Ovary (tissue), 7 donors: ENCODE measurements at regions not wholly inside any gene's neighbourhood (a gene's known extent, or its start where the extent isn't known, plus 50 kb on each side); places are given as distances from the start of the nearest gene placed in this dataset.

Experiments used
- DNase-seq, 5 donors: peaks; one replicate each; pipeline ENCODE4 v3.0.0-alpha.2; 2019 to 2020
- H3K27ac ChIP-seq, 2 donors: fragments of 200-600 bp; one replicate each; pipeline versions ENCODE4 v1.5.1 to v1.8.0; 2019 to 2022
- H3K27me3 ChIP-seq: fragments of 200-600 bp; one replicate; pipeline ENCODE4 v1.8.0; 2022
- H3K36me3 ChIP-seq: fragments of 200-600 bp; sonication (generic); one replicate; pipeline ENCODE4 v1.5.1; 2019
- H3K4me1 ChIP-seq: one replicate; pipeline ENCODE4 v1.8.1; 2013; ENCODE audit warnings: mild to moderate bottlenecking, moderate library complexity; ENCODE audit not compliant: insufficient read depth
- H3K4me3 ChIP-seq: fragments of 200-600 bp; sonication (generic); one replicate; pipeline ENCODE4 v1.5.1; 2017
- H3K9me3 ChIP-seq, 2 donors: fragments of 200-600 bp in 1 of 2; sonication (generic) in 1 of 2; one replicate each; pipeline versions ENCODE4 v1.5.1 to v1.8.1; 2013 to 2019; ENCODE audit warnings: mild to moderate bottlenecking in 1 of 2, moderate library complexity in 1 of 2
- CTCF ChIP-seq, 3 donors: fragments of 450-650 bp in 2 of 3; fragments of 200-600 bp in 1 of 3; IDR thresholded peaks; one replicate each; pipeline versions ENCODE4 v1.5.1 to v1.8.0; 2016 to 2022; ENCODE audit warnings: antibody characterized with exemption in 3 of 3, mild to moderate bottlenecking in 1 of 3
- EP300 ChIP-seq: sonication (generic); formaldehyde crosslinking; IDR thresholded peaks from one replicate; pipeline ENCODE4 v1.6.1; 2017; ENCODE audit warnings: antibody characterized with exemption
- POLR2A ChIP-seq: fragments of 450-650 bp; IDR thresholded peaks from one replicate; pipeline ENCODE4 v1.6.1; 2017; ENCODE audit warnings: antibody characterized with exemption, mild to moderate bottlenecking, moderate library complexity
- WGBS, 3 donors: extraction: QIAGEN DNeasy Blood & Tissue Kit in 1 of 3; methylation state at CpG; one replicate each; pipeline versions ENCODE4 v1.1.5 to v1.1.7; 2013 to 2017; 5-methylcytosine and 5-hydroxymethylcytosine counted together
- intact Hi-C, 4 donors: fragments of 100-400 bp; cut with DNase I; formaldehyde crosslinking; loops; one replicate each; pipeline versions ENCODE4 v1.11.0 to v1.15.1; 2022 to 2023
- donor health status: DM: no; HTN: no; CAD: no; lungs with moderate emphysema.
- donor health status: DM: no; HTN: no; CAD: no.
- donor health status: Bipolar disorder and iron deficiency.
- donor health status: DM: no; HTN: no; CAD: no.
- donor health status: DM: yes; HTN: yes; CAD: no.

- Histone ChIP-seq H3K27ac (no peak overlapping the region), H3K27me3 (no peaks in the 10 kb centered on the region), H3K9me3 (no peaks in the 10 kb centered on the region), H3K4me3 (no peak overlapping the region), H3K4me1 (no peaks in the 10 kb centered on the region), H3K36me3 (no peaks in the 10 kb centered on the region)
- 9 to 22% (median 12%) methylated on average over 1 of the region's 1 CpG for WGBS, 3 donors
- no peak for TF ChIP-seq EP300
- TF ChIP-seq CTCF (IDR thresholded peaks at IDR 0.05) = no peak
- TF ChIP-seq POLR2A = no peak
- intact Hi-C loops = no loop called here
- DNase-seq = no peak
Observed at GRCh38 chr3:146813496-146813895, 208.3 kb upstream of the PLSCR5 start.

GRCh38 chr3:146803745-146804144 lies 198.6 kb upstream of the PLSCR5 start:
- Histone ChIP-seq H3K27ac (no peak overlapping the region), H3K4me3 (no peak overlapping the region), H3K4me1 (no peaks in the 10 kb centered on the region), H3K36me3 (no peaks in the 10 kb centered on the region), H3K9me3 (no peaks in the 10 kb centered on the region), H3K27me3 (no peaks in the 10 kb centered on the region)
- intact Hi-C loops = no loop called here
- WGBS, 3 donors = 47 to 48% (median 48%) methylated on average over 2 of the region's 2 CpGs
- no peak for DNase-seq
- TF ChIP-seq POLR2A (no peak), EP300 (no peak), CTCF (IDR thresholded peaks at IDR 0.05) (no peak)

GRCh38 chr3:146801492-146801891 lies 196.3 kb upstream of the PLSCR5 start:
- 47 to 60% (median 58%) methylated on average over 2 of the region's 2 CpGs for WGBS, 3 donors
- H3K36me3 ChIP-seq = no peaks in the 10 kb centered on the region
- no peaks in the 10 kb centered on the region for H3K9me3 ChIP-seq
- no peak for TF ChIP-seq POLR2A
- intact Hi-C loops = no loop called here
- H3K27me3 ChIP-seq = no peaks in the 10 kb centered on the region
- no peaks in the 10 kb centered on the region for H3K4me1 ChIP-seq
- DNase-seq = no peak
- no peak overlapping the region for H3K4me3 ChIP-seq
- no peak overlapping the region for H3K27ac ChIP-seq

- DNase-seq = no peak
- 80 to 85% (median 83%) methylated on average over 2 of the region's 2 CpGs for WGBS, 3 donors
- intact Hi-C loops = no loop called here
Observed at GRCh38 chr3:146800484-146800883, 195.3 kb upstream of the PLSCR5 start.

GRCh38 chr3:146796078-146796477 lies 190.9 kb upstream of the PLSCR5 start:
- no peak for DNase-seq
- Histone ChIP-seq H3K4me3 (no peak overlapping the region), H3K27me3 (no peaks in the 10 kb centered on the region), H3K27ac (no peak overlapping the region), H3K9me3 (no peaks in the 10 kb centered on the region), H3K4me1 (no peaks in the 10 kb centered on the region), H3K36me3 (no peaks in the 10 kb centered on the region)
- TF ChIP-seq POLR2A (no peak), EP300 (no peak), CTCF (IDR thresholded peaks at IDR 0.05) (no peak)
- intact Hi-C loops = no loop called here
- whole genome bisulfite sequencing, 3 donors = 61 to 74% (median 71%) methylated on average over 2 of the region's 2 CpGs

More at GRCh38 chr3:146800484-146800883, 195.3 kb upstream of the PLSCR5 start:
- Histone ChIP-seq H3K4me1 (no peaks in the 10 kb centered on the region), H3K36me3 (no peaks in the 10 kb centered on the region), H3K4me3 (no peak overlapping the region), H3K9me3 (no peaks in the 10 kb centered on the region), H3K27ac (no peak overlapping the region), H3K27me3 (no peaks in the 10 kb centered on the region)
- no peak for TF ChIP-seq EP300
- no peak for TF ChIP-seq CTCF (IDR thresholded peaks at IDR 0.05)
- no peak for TF ChIP-seq POLR2A
